Thyroid gland (tissue), 4 donors: ENCODE measurements at regions not wholly inside any gene's neighbourhood (a gene's known extent, or its start where the extent isn't known, plus 50 kb on each side); places are given as distances from the start of the nearest gene placed in this dataset.

Experiments
- POLR2A ChIP-seq, 2 donors: fragments of 450-650 bp; IDR thresholded peaks; one replicate each; pipeline ENCODE4 v1.6.1; 2017; ENCODE audit warnings: antibody characterized with exemption in 2 of 2, mild to moderate bottlenecking in 2 of 2, moderate library complexity in 1 of 2
- TF ChIP-seq, protein P1 (sequence below), 6 experiments: fragments of 200-600 bp in 3 of 6; fragments of 450-650 bp in 3 of 6; sonication (generic) in 3 of 6; IDR thresholded peaks; one replicate each; pipeline ENCODE4 v1.5.1; 2016 to 2019; ENCODE audit warnings: antibody characterized with exemption in 6 of 6, mild to moderate bottlenecking in 2 of 6, inconsistent platforms in 1 of 6, moderate library complexity in 1 of 6

DNA sequence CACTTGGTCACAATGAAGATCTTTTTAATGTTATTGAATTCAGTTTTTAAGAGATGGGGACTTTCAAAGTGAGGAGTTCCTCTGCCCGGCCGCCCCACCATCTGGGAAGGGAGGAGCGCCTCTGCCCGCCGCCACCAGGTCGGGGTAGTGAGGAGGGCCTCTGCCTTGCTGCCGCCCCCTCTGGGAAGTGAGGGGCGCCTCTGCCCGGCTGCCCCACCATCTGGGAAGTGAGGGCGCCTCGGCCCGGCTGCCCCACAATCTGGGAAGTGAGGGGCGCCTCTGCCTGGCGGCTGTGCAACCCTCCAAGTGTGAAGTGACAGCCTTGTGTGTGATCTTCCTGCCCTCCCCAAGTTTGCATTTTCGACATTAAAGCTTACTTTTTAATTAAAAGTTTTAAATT, 899.3 kb downstream of the TRIB2 start:
- TF ChIP-seq, protein P1, sequence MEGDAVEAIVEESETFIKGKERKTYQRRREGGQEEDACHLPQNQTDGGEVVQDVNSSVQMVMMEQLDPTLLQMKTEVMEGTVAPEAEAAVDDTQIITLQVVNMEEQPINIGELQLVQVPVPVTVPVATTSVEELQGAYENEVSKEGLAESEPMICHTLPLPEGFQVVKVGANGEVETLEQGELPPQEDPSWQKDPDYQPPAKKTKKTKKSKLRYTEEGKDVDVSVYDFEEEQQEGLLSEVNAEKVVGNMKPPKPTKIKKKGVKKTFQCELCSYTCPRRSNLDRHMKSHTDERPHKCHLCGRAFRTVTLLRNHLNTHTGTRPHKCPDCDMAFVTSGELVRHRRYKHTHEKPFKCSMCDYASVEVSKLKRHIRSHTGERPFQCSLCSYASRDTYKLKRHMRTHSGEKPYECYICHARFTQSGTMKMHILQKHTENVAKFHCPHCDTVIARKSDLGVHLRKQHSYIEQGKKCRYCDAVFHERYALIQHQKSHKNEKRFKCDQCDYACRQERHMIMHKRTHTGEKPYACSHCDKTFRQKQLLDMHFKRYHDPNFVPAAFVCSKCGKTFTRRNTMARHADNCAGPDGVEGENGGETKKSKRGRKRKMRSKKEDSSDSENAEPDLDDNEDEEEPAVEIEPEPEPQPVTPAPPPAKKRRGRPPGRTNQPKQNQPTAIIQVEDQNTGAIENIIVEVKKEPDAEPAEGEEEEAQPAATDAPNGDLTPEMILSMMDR (IDR thresholded peaks at IDR 0.05): no peak
- no peak for TF ChIP-seq POLR2A (IDR thresholded peaks at IDR 0.05)
